A549 (cell line): ENCODE measurements at regions not wholly inside any gene's neighbourhood (a gene's known extent, or its start where the extent isn't known, plus 50 kb on each side); places are given as distances from the start of the nearest gene placed in this dataset.

Source experiments
- CBX8 ChIP-seq: fragments of 200-600 bp; sonication (generic); IDR thresholded peaks from 2 replicates; pipeline ENCODE4 v1.6.1; 2016
- JUNB ChIP-seq: fragments of >200 bp; sonication (Bioruptor Twin); formaldehyde crosslinking; IDR thresholded peaks from 2 replicates; pipeline ENCODE4 v1.6.1; 2016
- POLR2A ChIP-seq: IDR thresholded peaks from 2 replicates; pipeline ENCODE4 v1.6.1; 2012; ENCODE audit warnings: mild to moderate bottlenecking, low read length
- RARB ChIP-seq: fragments of 250-450 bp; sonication (Bioruptor Pico); IDR thresholded peaks from 2 replicates; pipeline ENCODE4 v1.8.0; 2021; ENCODE audit warnings: mild to moderate bottlenecking, moderate library complexity
- ZC3H11A ChIP-seq: fragments of 450-650 bp; IDR thresholded peaks from 2 replicates; pipeline ENCODE4 v1.6.1; 2014; ENCODE audit warnings: antibody characterized with exemption, mild to moderate bottlenecking

- TF ChIP-seq CBX8 (no peak), RARB (CRISPR knock-in tag) (no peak), POLR2A (no peak), ZC3H11A (no peak), JUNB (no peak)
Observed at GRCh38 chr3:87350367-87351199, 74.2 kb upstream of the POU1F1 start.
